HCT116 (cell line): ENCODE measurements at regions not wholly inside any gene's neighbourhood (a gene's known extent, or its start where the extent isn't known, plus 50 kb on each side); places are given as distances from the start of the nearest gene placed in this dataset.

Source experiments
- ATAC-seq: fragments of 200-7000 bp; cut with Tn5 transposase; 2 replicates; pipeline ENCODE4 v1.9.1; 2020; ENCODE audit warnings: mild to moderate bottlenecking, moderate library complexity
- BruUV-seq: library from RNA; stranded (reverse); fragments of 400-500 nt; replicated peaks from 2 replicates; lab custom pipeline; 2021; lab: Mats Ljungman, UMichigan
- CTCF ChIA-PET: fragments of 300-600 bp; sonication (Branson Sonifier 250); formaldehyde crosslinking; loops from one replicate; lab custom pipeline; 2021; ENCODE audit warnings: antibody characterized with exemption; lab: Charles Lee
- POLR2A ChIA-PET: fragments of 300-600, 350-600 bp; sonication (Branson Sonifier 250); formaldehyde crosslinking; loops from one replicate; lab custom pipeline; 2021; ENCODE audit warnings: antibody characterized with exemption; lab: Charles Lee
- RAD21 ChIA-PET, 2 experiments: fragments of 300-600 bp; sonication (Branson Sonifier 250); formaldehyde crosslinking; loops; one replicate each; lab custom pipeline; 2023; ENCODE audit warnings: low total read pairs in 2 of 2; ENCODE audit not compliant: uncharacterized antibody in 2 of 2, unreplicated experiment in 2 of 2, low non-redundant PET in 1 of 2; lab: Charles Lee
- DNase-seq: peaks from one replicate; pipeline ENCODE4 v3.0.0-alpha.2; 2010; ENCODE audit warnings: low read depth, low spot score
- H2AFZ ChIP-seq: fragments of 200-600 bp; shearing (Covaris generic), sonication (generic); 2 replicates; pipeline ENCODE4 v1.6.1; 2017; ENCODE audit warnings: low read depth, mixed run types, mixed read lengths, antibody characterized with exemption, low read length; ENCODE audit not compliant: poor library complexity, severe bottlenecking
- H3K27ac ChIP-seq: 2 replicates; pipeline ENCODE4 v1.5.1; 2012; ENCODE audit warnings: low read depth, low read length
- H3K27me3 ChIP-seq: fragments of 200-600 bp; sonication (generic); 2 replicates; pipeline ENCODE4 v1.6.1; 2016; ENCODE audit warnings: mixed run types, low read length, mixed read lengths; ENCODE audit not compliant: insufficient read depth
- H3K36me3 ChIP-seq, 2 experiments: fragments of 200-500 bp in 1 of 2; fragments of 200-600 bp in 1 of 2; sonication (Bioruptor generic) in 1 of 2; sonication (generic) in 1 of 2; 2 replicates each; pipeline versions ENCODE4 v1.5.1 to v1.6.1; 2014 to 2016; ENCODE audit warnings: low read length in 2 of 2, inconsistent platforms in 1 of 2, mixed read lengths in 1 of 2, mixed run types in 1 of 2; ENCODE audit not compliant: insufficient read depth in 2 of 2, control insufficient read depth in 1 of 2
- H3K4me1 ChIP-seq, 2 experiments: fragments of 200-600 bp in 1 of 2; sonication (generic) in 1 of 2; 2 replicates each; pipeline versions ENCODE4 v1.5.1 to v1.6.1; 2012 to 2017; ENCODE audit warnings: low read length in 2 of 2, inconsistent platforms in 1 of 2, mild to moderate bottlenecking in 1 of 2, mixed read lengths in 1 of 2, mixed run types in 1 of 2, moderate library complexity in 1 of 2; ENCODE audit not compliant: insufficient read depth in 2 of 2, control insufficient read depth in 1 of 2
- H3K4me2 ChIP-seq: fragments of 200-600 bp; sonication (generic); 2 replicates; pipeline ENCODE4 v1.6.1; 2017; ENCODE audit warnings: mixed run types, low read length, mixed read lengths
- H3K4me3 ChIP-seq, 2 experiments: fragments of 200-600 bp in 1 of 2; sonication (generic) in 1 of 2; replicated peaks in 1 of 2; 2 replicates each; pipeline ENCODE4 v1.5.1; 2011 to 2016; ENCODE audit warnings: low read length in 2 of 2, control low read depth in 1 of 2, low read depth in 1 of 2, mild to moderate bottlenecking in 1 of 2, mixed read lengths in 1 of 2, mixed run types in 1 of 2
- H3K79me2 ChIP-seq: fragments of 200-600 bp; sonication (generic); 2 replicates; pipeline ENCODE4 v1.6.1; 2017; ENCODE audit warnings: mild to moderate bottlenecking, mixed run types, low read length, moderate library complexity, mixed read lengths; ENCODE audit not compliant: insufficient read depth
- H3K9ac ChIP-seq: fragments of 200-600 bp; sonication (generic); 2 replicates; pipeline ENCODE4 v1.6.1; 2016; ENCODE audit warnings: low read length, mixed read lengths
- H3K9me2 ChIP-seq: fragments of 200-600 bp; sonication (generic), shearing (Covaris generic); 2 replicates; pipeline ENCODE4 v1.6.1; 2017; ENCODE audit warnings: mixed run types, mild to moderate bottlenecking, moderate library complexity; ENCODE audit not compliant: insufficient read depth
- H3K9me3 ChIP-seq, 2 experiments: fragments of 200-500 bp in 1 of 2; fragments of 200-600 bp in 1 of 2; sonication (Bioruptor generic) in 1 of 2; sonication (generic) in 1 of 2; 2 replicates each; pipeline ENCODE4 v1.6.1; 2014 to 2017; ENCODE audit warnings: low read length in 2 of 2, mixed read lengths in 2 of 2, inconsistent platforms in 1 of 2, low read depth in 1 of 2, mild to moderate bottlenecking in 1 of 2, mixed run types in 1 of 2, moderate library complexity in 1 of 2; ENCODE audit not compliant: control insufficient read depth in 1 of 2, insufficient read depth in 1 of 2
- H4K20me1 ChIP-seq: fragments of 200-600 bp; sonication (generic), shearing (Covaris generic); 2 replicates; pipeline ENCODE4 v1.6.1; 2017; ENCODE audit warnings: mixed run types, mild to moderate bottlenecking, moderate library complexity; ENCODE audit not compliant: insufficient read depth
- CBX3 ChIP-seq: IDR thresholded peaks from 2 replicates; pipeline ENCODE4 v1.6.1; 2012; ENCODE audit warnings: low read depth
- CEBPB ChIP-seq: IDR thresholded peaks from 2 replicates; pipeline ENCODE4 v1.6.1; 2012; ENCODE audit warnings: low read depth
- ELF1 ChIP-seq: IDR thresholded peaks from 2 replicates; pipeline ENCODE4 v1.6.1; 2012; ENCODE audit warnings: low read depth, borderline replicate concordance
- EZH2 ChIP-seq: fragments of 200-600 bp; sonication (generic); IDR thresholded peaks from 2 replicates; pipeline ENCODE4 v1.6.1; 2017; ENCODE audit warnings: antibody characterized with exemption, mixed run types
- EZH2phosphoT487 ChIP-seq: fragments of 200-600 bp; IDR thresholded peaks from 2 replicates; pipeline ENCODE4 v1.6.1; 2018; ENCODE audit warnings: antibody characterized with exemption, borderline replicate concordance
- FOSL1 ChIP-seq: IDR thresholded peaks from 2 replicates; pipeline ENCODE4 v1.6.1; 2012; ENCODE audit warnings: low read depth
- JUND ChIP-seq: IDR thresholded peaks from 2 replicates; pipeline ENCODE4 v1.6.1; 2012
- MAX ChIP-seq: IDR thresholded peaks from 2 replicates; pipeline ENCODE4 v1.6.1; 2012
- POLR2AphosphoS5 ChIP-seq: IDR thresholded peaks from 2 replicates; pipeline ENCODE4 v1.6.1; 2011; ENCODE audit warnings: mild to moderate bottlenecking, low read depth, low read length, moderate library complexity
- SP1 ChIP-seq: IDR thresholded peaks from 2 replicates; pipeline ENCODE4 v1.6.1; 2012; ENCODE audit warnings: low read depth
- SRF ChIP-seq: IDR thresholded peaks from 2 replicates; pipeline ENCODE4 v1.6.1; 2012; ENCODE audit warnings: low read depth
- YY1 ChIP-seq: IDR thresholded peaks from 2 replicates; pipeline ENCODE4 v1.6.1; 2011; ENCODE audit warnings: low read length, low read depth, moderate library complexity, mild to moderate bottlenecking; ENCODE audit not compliant: insufficient replicate concordance; ENCODE audit errors: extremely low read depth
- intact Hi-C: fragments of 100-400 bp; cut with micrococcal nuclease; formaldehyde crosslinking; loops from 2 replicates; pipeline ENCODE4 v1.10.0; 2022
- TF ChIP-seq, protein P1 (sequence below): IDR thresholded peaks from 2 replicates; pipeline ENCODE4 v1.6.1; 2012; ENCODE audit warnings: low read depth

DNA sequence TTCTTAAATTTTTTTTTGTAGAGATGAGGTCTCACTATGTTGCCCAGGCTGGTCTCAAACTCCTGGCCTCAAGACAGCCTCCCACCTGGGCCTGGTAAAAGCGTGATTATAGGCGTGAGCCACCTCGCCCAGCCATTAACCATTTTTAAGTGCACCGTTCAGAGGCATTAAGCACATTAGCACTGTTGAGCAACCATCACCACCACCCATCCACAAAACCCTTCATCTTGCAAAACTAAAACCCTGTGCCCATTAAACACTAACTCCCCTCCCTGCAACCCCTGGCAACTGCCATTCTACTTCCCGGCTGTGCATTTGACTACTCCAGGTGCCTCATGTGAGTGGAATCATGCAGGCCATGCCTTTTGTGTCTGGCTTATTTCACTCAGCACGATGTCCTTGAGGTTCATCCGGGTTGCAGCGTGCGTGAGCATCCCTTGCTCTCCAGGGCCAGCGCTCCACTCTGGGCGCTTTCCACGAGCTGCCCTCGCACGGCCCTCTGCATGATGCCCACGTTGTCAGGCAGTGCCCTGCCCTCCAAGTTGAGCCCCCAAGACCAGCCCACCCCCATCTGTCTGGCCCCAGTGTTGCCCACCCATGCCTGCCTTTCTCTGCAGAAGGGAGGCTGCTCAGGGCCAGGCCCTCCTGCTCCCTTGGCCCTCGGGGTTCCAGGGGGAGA is 63.0 kb upstream of the GLI2 start:
- Histone ChIP-seq H3K4me2 (no peak overlapping the region), H4K20me1 (no peaks in the 10 kb centered on the region), H3K9me2 (no peaks in the 10 kb centered on the region), H3K9me3 (no peaks in the 10 kb centered on the region), H3K27ac (no peak overlapping the region), H3K4me1 (peaks cover 6 to 24% of the 10 kb centered on the region in 2 experiments; a peak in 3 of 4 replicates), H2AFZ (no peak overlapping the region), H3K9ac (no peak overlapping the region), H3K4me3 (no peak overlapping the region), H3K79me2 (no peaks in the 10 kb centered on the region), H3K27me3 (no peaks in the 10 kb centered on the region), H3K36me3 (no peaks in the 10 kb centered on the region)
- intact Hi-C loops = no loop called here
- TF ChIP-seq ELF1 (no peak), JUND (no peak)
- TF ChIP-seq, protein P1, sequence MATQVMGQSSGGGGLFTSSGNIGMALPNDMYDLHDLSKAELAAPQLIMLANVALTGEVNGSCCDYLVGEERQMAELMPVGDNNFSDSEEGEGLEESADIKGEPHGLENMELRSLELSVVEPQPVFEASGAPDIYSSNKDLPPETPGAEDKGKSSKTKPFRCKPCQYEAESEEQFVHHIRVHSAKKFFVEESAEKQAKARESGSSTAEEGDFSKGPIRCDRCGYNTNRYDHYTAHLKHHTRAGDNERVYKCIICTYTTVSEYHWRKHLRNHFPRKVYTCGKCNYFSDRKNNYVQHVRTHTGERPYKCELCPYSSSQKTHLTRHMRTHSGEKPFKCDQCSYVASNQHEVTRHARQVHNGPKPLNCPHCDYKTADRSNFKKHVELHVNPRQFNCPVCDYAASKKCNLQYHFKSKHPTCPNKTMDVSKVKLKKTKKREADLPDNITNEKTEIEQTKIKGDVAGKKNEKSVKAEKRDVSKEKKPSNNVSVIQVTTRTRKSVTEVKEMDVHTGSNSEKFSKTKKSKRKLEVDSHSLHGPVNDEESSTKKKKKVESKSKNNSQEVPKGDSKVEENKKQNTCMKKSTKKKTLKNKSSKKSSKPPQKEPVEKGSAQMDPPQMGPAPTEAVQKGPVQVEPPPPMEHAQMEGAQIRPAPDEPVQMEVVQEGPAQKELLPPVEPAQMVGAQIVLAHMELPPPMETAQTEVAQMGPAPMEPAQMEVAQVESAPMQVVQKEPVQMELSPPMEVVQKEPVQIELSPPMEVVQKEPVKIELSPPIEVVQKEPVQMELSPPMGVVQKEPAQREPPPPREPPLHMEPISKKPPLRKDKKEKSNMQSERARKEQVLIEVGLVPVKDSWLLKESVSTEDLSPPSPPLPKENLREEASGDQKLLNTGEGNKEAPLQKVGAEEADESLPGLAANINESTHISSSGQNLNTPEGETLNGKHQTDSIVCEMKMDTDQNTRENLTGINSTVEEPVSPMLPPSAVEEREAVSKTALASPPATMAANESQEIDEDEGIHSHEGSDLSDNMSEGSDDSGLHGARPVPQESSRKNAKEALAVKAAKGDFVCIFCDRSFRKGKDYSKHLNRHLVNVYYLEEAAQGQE = no peak
- no peak for DNase-seq
- no TSS peak for BruUV-seq
- ChIA-PET POLR2A (no interaction called here), CTCF (interaction anchor here (1.0 to 2.1 kb wide), 2 partner anchors 329 to 360 kb away, joined by 3 to 5 read pairs; no protein-coding TSS in a partner anchor), RAD21 (no interaction called here)
- ATAC-seq = no peak

GRCh38 chr2:120673205-120673550 is 62.5 kb upstream of the GLI2 start:
- no peaks in the 10 kb centered on the region for H3K79me2 ChIP-seq
- BruUV-seq = no TSS peak
- peaks cover 6 to 24% of the 10 kb centered on the region in 2 experiments; a peak in 3 of 4 replicates for H3K4me1 ChIP-seq
- no peak overlapping the region for H3K9ac ChIP-seq
- intact Hi-C loops = no loop called here
- no peak for ATAC-seq
- ChIA-PET CTCF (no interaction called here), RAD21 (interaction anchor here in 1 of 2 experiments (0.6 kb wide), 1 partner anchor 328 kb away, joined by 7 read pairs; no protein-coding TSS in a partner anchor), POLR2A (no interaction called here)
- no peak overlapping the region for H3K27ac ChIP-seq
- H3K9me3 ChIP-seq = no peaks in the 10 kb centered on the region
- no peak for DNase-seq
- no peaks in the 10 kb centered on the region for H3K36me3 ChIP-seq
- H3K4me2 ChIP-seq = no peak overlapping the region
- H3K4me3 ChIP-seq = no peak overlapping the region
- no peaks in the 10 kb centered on the region for H3K27me3 ChIP-seq
- no peaks in the 10 kb centered on the region for H4K20me1 ChIP-seq
- H2AFZ ChIP-seq = no peak overlapping the region
- no peaks in the 10 kb centered on the region for H3K9me2 ChIP-seq
- no peak for TF ChIP-seq SRF
- TF ChIP-seq POLR2AphosphoS5 = no peak
- TF ChIP-seq MAX = no peak
- no peak for TF ChIP-seq ELF1
- no peak for TF ChIP-seq EZH2phosphoT487
- TF ChIP-seq EZH2 = no peak
- no peak for TF ChIP-seq SP1
- TF ChIP-seq CBX3 = no peak
- no peak for TF ChIP-seq YY1
- no peak for TF ChIP-seq FOSL1
- no peak for TF ChIP-seq CEBPB
- TF ChIP-seq, protein P1 = no peak
